Astrocyte of the spinal cord (primary cell): ENCODE measurements at regions not wholly inside any gene's neighbourhood (a gene's known extent, or its start where the extent isn't known, plus 50 kb on each side); places are given as distances from the start of the nearest gene placed in this dataset.

ENCODE experiments used
- DNase-seq: peaks from one replicate; pipeline ENCODE4 v3.0.0; 2011; ENCODE audit warnings: low read depth, low spot score
- H3K4me3 ChIP-seq: 2 replicates; pipeline ENCODE4 v1.5.1; 2011; ENCODE audit warnings: low read depth, mild to moderate bottlenecking, low read length, moderate library complexity
- in situ Hi-C: cut with HindIII; loops from 2 replicates; pipeline ENCODE4 v1.10.0; 2017; ENCODE audit warnings: low sequenced_read_pairs
- TF ChIP-seq, protein P1 (sequence below): IDR thresholded peaks from 2 replicates; pipeline ENCODE4 v1.5.1; 2012; ENCODE audit warnings: low read depth, mild to moderate bottlenecking, low read length, inconsistent platforms

DNA sequence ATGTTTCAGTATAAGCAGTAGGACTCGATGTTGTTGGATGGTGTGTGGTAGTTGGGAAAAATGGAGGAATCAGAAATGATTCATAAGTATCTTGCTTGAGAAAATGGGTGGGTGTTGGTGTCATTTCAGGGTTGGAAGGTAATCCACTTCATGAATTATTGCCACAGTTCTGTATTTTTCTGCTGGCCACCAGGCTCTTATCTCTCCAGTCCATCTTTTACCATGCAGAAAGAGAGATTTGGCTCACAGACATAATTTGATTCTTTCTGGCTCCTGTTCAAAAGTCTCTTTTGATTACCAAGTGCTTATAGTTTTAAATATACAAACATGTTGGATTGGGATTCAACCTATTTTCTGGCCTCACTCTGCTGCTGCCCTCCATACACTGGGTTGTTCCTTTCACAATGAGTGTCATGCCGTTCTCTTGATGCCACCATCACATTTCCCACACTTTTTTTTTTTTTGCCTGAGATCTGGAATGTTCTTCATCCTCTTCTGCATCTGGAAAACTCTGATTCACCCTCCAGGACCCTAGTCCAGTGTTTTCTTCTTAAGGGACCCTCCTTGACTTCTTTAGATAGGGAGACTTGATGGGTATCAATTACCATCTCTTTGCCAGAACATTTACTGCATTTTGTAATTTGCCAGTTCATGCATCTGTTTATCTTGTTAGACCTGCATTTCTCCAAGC lies 69.4 kb upstream of the GAP43 start:
- DNase-seq: no peak
- H3K4me3 ChIP-seq: no peak overlapping the region
- in situ Hi-C loops: no loop called here
- TF ChIP-seq, protein P1, sequence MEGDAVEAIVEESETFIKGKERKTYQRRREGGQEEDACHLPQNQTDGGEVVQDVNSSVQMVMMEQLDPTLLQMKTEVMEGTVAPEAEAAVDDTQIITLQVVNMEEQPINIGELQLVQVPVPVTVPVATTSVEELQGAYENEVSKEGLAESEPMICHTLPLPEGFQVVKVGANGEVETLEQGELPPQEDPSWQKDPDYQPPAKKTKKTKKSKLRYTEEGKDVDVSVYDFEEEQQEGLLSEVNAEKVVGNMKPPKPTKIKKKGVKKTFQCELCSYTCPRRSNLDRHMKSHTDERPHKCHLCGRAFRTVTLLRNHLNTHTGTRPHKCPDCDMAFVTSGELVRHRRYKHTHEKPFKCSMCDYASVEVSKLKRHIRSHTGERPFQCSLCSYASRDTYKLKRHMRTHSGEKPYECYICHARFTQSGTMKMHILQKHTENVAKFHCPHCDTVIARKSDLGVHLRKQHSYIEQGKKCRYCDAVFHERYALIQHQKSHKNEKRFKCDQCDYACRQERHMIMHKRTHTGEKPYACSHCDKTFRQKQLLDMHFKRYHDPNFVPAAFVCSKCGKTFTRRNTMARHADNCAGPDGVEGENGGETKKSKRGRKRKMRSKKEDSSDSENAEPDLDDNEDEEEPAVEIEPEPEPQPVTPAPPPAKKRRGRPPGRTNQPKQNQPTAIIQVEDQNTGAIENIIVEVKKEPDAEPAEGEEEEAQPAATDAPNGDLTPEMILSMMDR: no peak

DNA sequence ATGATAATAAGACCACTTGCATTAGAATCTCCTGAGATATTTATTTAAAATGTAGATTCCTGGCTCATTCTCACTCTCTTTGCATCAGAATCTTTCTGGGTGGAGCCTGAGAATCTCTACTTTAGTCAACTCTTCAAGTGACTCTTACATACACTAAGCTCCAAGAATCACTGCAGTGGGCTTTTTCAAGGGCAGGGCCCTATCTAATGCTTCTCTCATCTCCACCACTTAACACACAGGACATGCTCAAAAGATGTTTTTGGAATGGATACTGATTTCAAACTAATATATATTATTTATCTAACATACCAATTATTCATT lies 68.9 kb upstream of the GAP43 start:
- no peak for DNase-seq
- TF ChIP-seq, protein P1: no peak
- no peak overlapping the region for H3K4me3 ChIP-seq
- in situ Hi-C loops: no loop called here

DNA sequence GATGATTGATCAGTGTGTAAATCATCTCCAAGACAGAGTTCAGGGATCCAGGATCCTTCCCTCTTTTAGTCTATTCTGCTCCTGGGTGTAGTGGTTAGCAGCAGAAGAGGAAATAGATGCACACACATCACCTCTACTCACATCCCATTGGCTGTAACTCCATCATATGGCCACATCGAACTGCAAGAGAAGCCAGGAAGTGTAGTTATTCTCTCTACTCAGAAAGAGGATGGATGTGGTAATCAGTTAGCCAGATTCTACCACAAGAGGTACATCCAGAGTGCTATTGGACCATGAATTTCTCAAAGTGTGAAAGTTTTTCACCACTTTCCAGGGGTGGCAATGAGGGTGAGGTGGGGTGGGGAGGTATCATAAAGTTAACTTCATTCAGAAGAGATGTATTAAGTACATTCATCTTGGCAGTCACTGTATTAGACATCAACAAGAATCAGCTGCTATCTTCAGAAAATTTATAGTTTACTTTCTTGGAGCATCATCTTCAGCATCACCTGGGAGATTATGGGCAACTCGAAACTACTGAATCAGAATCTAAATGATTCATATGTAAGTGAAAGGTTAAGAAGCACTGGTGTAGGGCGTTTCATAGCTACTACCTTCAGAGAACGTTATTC lies 60.6 kb upstream of the GAP43 start:
- in situ Hi-C loops: no loop called here

DNA sequence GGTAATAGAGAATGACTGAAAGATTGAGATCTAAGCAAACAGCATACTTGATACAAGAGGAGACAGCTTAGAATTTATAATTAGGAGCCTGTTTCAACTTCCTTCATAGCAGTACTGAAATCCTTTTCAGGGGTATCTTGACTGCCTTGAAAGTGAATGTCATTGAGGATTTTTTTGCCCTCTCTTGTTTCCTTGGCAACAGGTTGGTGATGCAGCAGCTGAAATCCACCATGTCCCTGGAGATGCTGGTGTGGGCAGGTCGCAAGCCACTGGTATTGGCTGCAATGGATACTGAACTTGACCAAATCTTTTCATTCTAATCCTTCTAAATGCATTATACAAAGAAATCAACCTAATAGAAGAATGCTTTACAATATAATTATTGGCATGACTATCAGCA lies 59.3 kb upstream of the GAP43 start:
- TF ChIP-seq, protein P1: no peak
- H3K4me3 ChIP-seq: no peak overlapping the region
- in situ Hi-C loops: no loop called here
- DNase-seq: no peak

More for the DNA sequence above, 60.6 kb upstream of the GAP43 start:
- no peak for DNase-seq
- TF ChIP-seq, protein P1: no peak
- H3K4me3 ChIP-seq: no peak overlapping the region

DNA sequence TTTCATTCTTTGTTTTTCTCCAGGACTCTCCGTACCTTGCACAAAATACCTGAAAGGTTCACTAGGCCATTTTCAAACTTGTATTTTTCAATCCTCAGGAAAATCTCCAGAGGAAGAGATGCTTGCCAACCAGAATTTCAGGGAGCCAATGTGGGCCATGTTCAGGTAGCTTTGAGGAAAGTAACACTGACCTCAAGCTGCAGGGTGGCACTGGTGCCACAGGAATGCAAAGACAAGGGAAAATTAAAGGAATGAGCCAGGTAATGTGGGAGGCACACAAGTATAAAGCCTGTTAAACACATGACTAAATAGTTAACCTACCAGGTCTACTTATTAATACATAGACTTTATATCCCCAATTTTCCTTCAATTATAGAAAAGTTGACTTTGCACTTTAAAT lies 51.9 kb upstream of the GAP43 start:
- no peak overlapping the region for H3K4me3 ChIP-seq
- DNase-seq: no peak
- in situ Hi-C loops: no loop called here
- TF ChIP-seq, protein P1: no peak
